ENCODE measurements at regions not wholly inside any gene's neighbourhood (a gene's known extent, or its start where the extent isn't known, plus 50 kb on each side); places are given as distances from the start of the nearest gene placed in this dataset.

DNA sequence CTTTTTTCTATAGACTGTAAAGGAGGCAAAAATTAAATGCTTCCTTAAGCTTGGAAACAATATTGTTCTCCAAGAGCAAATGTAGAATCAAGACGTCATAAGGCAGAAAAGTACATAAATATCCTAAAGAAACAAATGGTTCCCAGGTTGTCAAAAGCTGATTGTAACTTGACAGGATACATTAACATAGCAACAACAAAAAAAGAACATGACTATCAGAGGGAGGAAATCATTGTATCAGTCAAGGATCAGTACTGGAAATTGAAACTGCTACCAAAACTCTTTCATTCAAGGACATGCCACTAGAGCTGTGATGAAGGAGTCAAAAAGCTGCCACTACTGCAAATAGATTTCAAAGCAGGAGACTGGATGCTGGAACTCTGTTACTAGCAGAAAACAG, 168.3 kb downstream of the BTC start:
- no peaks in the 10 kb centered on the region for H4K20me1 ChIP-seq (ENCODE audit: insufficient read depth)
- no peak overlapping the region for H3K4me2 ChIP-seq
- H3K4me1 ChIP-seq (ENCODE audit: low read depth, poor library complexity, severe bottlenecking), result peaks cover 29% of the 10 kb centered on the region
- no peaks in the 10 kb centered on the region for H3K36me3 ChIP-seq (ENCODE audit: insufficient read depth)
- no peaks in the 10 kb centered on the region for H3K27me3 ChIP-seq (ENCODE audit: insufficient read depth, low read depth)
- H2AFZ ChIP-seq (ENCODE audit: low read depth), result no peak overlapping the region
- H3K4me3 ChIP-seq (IDR thresholded peaks at IDR 0.05; ENCODE audit: insufficient read depth, low read depth, low read length), result no peak overlapping the region
- H3K27ac ChIP-seq, result no peak overlapping the region
- no peak overlapping the region for H3K9ac ChIP-seq
- H3K79me2 ChIP-seq (ENCODE audit: insufficient read depth, low read depth), result no peaks in the 10 kb centered on the region
- TF ChIP-seq, protein P1, sequence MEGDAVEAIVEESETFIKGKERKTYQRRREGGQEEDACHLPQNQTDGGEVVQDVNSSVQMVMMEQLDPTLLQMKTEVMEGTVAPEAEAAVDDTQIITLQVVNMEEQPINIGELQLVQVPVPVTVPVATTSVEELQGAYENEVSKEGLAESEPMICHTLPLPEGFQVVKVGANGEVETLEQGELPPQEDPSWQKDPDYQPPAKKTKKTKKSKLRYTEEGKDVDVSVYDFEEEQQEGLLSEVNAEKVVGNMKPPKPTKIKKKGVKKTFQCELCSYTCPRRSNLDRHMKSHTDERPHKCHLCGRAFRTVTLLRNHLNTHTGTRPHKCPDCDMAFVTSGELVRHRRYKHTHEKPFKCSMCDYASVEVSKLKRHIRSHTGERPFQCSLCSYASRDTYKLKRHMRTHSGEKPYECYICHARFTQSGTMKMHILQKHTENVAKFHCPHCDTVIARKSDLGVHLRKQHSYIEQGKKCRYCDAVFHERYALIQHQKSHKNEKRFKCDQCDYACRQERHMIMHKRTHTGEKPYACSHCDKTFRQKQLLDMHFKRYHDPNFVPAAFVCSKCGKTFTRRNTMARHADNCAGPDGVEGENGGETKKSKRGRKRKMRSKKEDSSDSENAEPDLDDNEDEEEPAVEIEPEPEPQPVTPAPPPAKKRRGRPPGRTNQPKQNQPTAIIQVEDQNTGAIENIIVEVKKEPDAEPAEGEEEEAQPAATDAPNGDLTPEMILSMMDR (conservative IDR thresholded peaks at IDR 0.05; ENCODE audit: low read depth, low read length), result no peak

DNA sequence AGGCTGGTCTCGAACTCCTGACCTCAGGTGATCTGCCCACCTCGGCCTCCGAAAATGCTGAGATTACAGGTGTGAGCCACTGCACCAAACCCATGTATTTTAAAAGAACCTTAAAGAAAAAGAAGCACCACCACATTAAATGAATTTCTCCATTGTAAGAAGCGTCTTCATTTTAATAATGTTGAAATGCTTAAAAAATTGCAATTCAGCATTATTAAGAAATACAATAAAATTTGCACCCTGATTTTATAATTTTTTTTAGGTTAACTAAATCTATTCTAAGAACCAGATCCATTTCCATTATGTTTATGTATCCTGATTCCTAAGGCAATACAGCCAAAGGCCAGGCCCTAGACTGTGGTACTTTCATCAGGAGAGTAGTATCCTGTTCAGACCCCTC, 167.2 kb downstream of the BTC start:
- no peaks in the 10 kb centered on the region for H3K36me3 ChIP-seq (ENCODE audit: insufficient read depth)
- no peak overlapping the region for H3K4me2 ChIP-seq
- H3K27me3 ChIP-seq (ENCODE audit: insufficient read depth, low read depth), result no peaks in the 10 kb centered on the region
- TF ChIP-seq, protein P1 (conservative IDR thresholded peaks at IDR 0.05; ENCODE audit: low read depth, low read length), result no peak
- no peak overlapping the region for H3K9ac ChIP-seq
- no peak overlapping the region for H2AFZ ChIP-seq (ENCODE audit: low read depth)
- no peak overlapping the region for H3K4me3 ChIP-seq (IDR thresholded peaks at IDR 0.05; ENCODE audit: insufficient read depth, low read depth, low read length)
- no peak overlapping the region for H3K27ac ChIP-seq
- H3K4me1 ChIP-seq (ENCODE audit: low read depth, poor library complexity, severe bottlenecking), result peaks cover 29% of the 10 kb centered on the region
- H4K20me1 ChIP-seq (ENCODE audit: insufficient read depth), result no peaks in the 10 kb centered on the region
- H3K79me2 ChIP-seq (ENCODE audit: insufficient read depth, low read depth), result no peaks in the 10 kb centered on the region

DNA sequence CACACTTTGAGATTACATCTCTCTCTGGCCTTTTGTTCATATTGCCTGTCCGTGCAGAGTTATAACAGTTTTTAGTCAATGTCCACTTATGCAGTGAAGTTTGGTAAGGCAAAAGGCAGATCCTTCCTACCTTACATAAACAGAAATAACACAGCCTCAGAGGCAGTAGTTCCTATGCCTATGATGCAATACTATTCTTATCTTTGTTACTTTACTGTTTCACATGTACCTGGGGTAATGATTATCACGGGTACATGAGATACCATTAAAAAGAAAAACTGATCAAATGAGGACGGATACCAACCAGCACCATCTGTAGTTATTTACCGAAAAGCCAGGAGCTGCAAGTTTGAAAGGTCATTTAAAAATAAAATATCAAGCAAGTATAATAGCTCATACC, 166.8 kb downstream of the BTC start:
- H3K4me2 ChIP-seq, result no peak overlapping the region
- peaks cover 31% of the 10 kb centered on the region for H3K4me1 ChIP-seq (ENCODE audit: low read depth, poor library complexity, severe bottlenecking)
- no peaks in the 10 kb centered on the region for H3K79me2 ChIP-seq (ENCODE audit: insufficient read depth, low read depth)
- H3K9ac ChIP-seq, result no peak overlapping the region
- no peak overlapping the region for H3K27ac ChIP-seq
- TF ChIP-seq, protein P1 (conservative IDR thresholded peaks at IDR 0.05; ENCODE audit: low read depth, low read length), result no peak
- H4K20me1 ChIP-seq (ENCODE audit: insufficient read depth), result no peaks in the 10 kb centered on the region
- H3K27me3 ChIP-seq (ENCODE audit: insufficient read depth, low read depth), result no peaks in the 10 kb centered on the region
- no peak overlapping the region for H2AFZ ChIP-seq (ENCODE audit: low read depth)
- H3K4me3 ChIP-seq (IDR thresholded peaks at IDR 0.05; ENCODE audit: insufficient read depth, low read depth, low read length), result no peak overlapping the region
- H3K36me3 ChIP-seq (ENCODE audit: insufficient read depth), result no peaks in the 10 kb centered on the region

DNA sequence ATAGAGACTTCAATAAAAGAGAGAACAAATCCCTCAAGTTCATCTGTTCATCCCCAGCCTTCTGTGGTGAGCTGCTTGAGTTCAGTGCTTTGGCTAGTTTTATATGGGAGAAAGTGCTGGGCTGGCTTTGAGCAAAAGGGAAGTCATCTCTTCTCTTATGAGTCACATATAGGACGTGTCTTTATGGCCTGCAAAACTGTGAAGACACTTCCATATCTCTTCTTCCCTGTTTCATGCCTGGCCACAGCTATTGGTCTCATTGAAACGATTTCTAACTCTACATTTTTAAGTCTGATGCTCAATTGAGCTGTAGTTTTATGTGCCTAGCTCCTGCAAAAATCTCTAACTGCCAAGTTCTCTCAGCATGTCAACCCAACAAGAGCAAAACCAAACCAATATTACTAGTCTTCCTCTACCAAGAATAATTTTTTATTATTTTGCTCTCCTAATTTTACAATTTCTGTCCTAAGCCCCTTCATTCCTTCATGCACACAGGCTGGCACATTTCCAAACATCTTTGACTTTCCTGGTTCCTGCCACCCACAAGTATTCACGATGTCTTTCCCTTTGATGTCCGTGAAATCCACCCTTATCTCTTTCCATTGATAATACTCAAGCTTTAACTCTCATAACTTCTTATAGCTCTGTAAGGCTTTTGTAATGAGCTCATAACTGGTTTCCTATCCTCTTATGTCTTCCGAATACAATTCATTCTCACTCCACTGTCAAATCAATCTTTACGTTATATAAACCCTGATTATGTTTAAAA, 165.3 kb downstream of the BTC start:
- Histone ChIP-seq H3K4me3 (IDR thresholded peaks at IDR 0.05; ENCODE audit: insufficient read depth, low read depth, low read length) (no peak overlapping the region), H3K4me2 (no peak overlapping the region), H3K4me1 (ENCODE audit: low read depth, poor library complexity, severe bottlenecking) (peaks cover 37% of the 10 kb centered on the region), H3K9ac (no peak overlapping the region), H4K20me1 (ENCODE audit: insufficient read depth) (no peaks in the 10 kb centered on the region), H2AFZ (ENCODE audit: low read depth) (no peak overlapping the region), H3K36me3 (ENCODE audit: insufficient read depth) (no peaks in the 10 kb centered on the region), H3K27me3 (ENCODE audit: insufficient read depth, low read depth) (no peaks in the 10 kb centered on the region), H3K79me2 (ENCODE audit: insufficient read depth, low read depth) (no peaks in the 10 kb centered on the region), H3K27ac (no peak overlapping the region)
- TF ChIP-seq, protein P1 (conservative IDR thresholded peaks at IDR 0.05; ENCODE audit: low read depth, low read length), result no peak
